ENCODE measurements at regions not wholly inside any gene's neighbourhood (a gene's known extent, or its start where the extent isn't known, plus 50 kb on each side); places are given as distances from the start of the nearest gene placed in this dataset.

GRCh38 chr15:66844747-66845145, 142.7 kb downstream of the SMAD6 start:
- H3K9me2 ChIP-seq (ENCODE audit: insufficient read depth, low read length): no peaks in the 10 kb centered on the region
- no peak overlapping the region for H3K4me2 ChIP-seq (ENCODE audit: low read length)
- DNase-seq (ENCODE audit: low spot score): no peak
- no peaks in the 10 kb centered on the region for H3K79me2 ChIP-seq (ENCODE audit: insufficient read depth, low read depth, low read length)
- intact Hi-C loops (cut with micrococcal nuclease; ENCODE audit: unreplicated experiment): no loop called here
- H3K9me3 ChIP-seq (ENCODE audit: low read length): no peaks in the 10 kb centered on the region
- H3K36me3 ChIP-seq (ENCODE audit: insufficient read depth, low read length): no peaks in the 10 kb centered on the region
- H3K27ac ChIP-seq (ENCODE audit: low read depth, low read length, poor library complexity, severe bottlenecking): no peak overlapping the region
- no peaks in the 10 kb centered on the region for H3K4me1 ChIP-seq (ENCODE audit: insufficient read depth, low read length, poor library complexity, severe bottlenecking)
- CTCF ChIA-PET (ENCODE audit: unreplicated experiment): no interaction called here
- POLR2A ChIA-PET: interaction anchor here (1.3 kb wide), 2 partner anchors 10 to 11 kb away, joined by 3 to 4 read pairs; no protein-coding TSS in a partner anchor
- TF ChIP-seq EZH2phosphoT487 (IDR thresholded peaks at IDR 0.05; ENCODE audit: borderline replicate concordance, low read depth, low read length) (no peak), CTCF (conservative IDR thresholded peaks at IDR 0.05; ENCODE audit: low read length) (no peak)
- H3K4me3 ChIP-seq (ENCODE audit: low read depth, low read length, poor library complexity, severe bottlenecking): no peak overlapping the region
- no TSS peak for BruUV-seq (replicated peaks)
- no peak overlapping the region for H2AFZ ChIP-seq (ENCODE audit: low read length)
- H4K20me1 ChIP-seq (ENCODE audit: insufficient read depth, low read length): no peaks in the 10 kb centered on the region

GRCh38 chr15:66845266-66845785, 143.3 kb downstream of the SMAD6 start:
- Histone ChIP-seq H3K4me1 (ENCODE audit: insufficient read depth, low read length, poor library complexity, severe bottlenecking) (no peaks in the 10 kb centered on the region), H4K20me1 (ENCODE audit: insufficient read depth, low read length) (no peaks in the 10 kb centered on the region), H3K9me2 (ENCODE audit: insufficient read depth, low read length) (no peaks in the 10 kb centered on the region), H2AFZ (ENCODE audit: low read length) (no peak overlapping the region), H3K4me2 (ENCODE audit: low read length) (no peak overlapping the region), H3K27ac (ENCODE audit: low read depth, low read length, poor library complexity, severe bottlenecking) (no peak overlapping the region), H3K79me2 (ENCODE audit: insufficient read depth, low read depth, low read length) (no peaks in the 10 kb centered on the region), H3K36me3 (ENCODE audit: insufficient read depth, low read length) (no peaks in the 10 kb centered on the region), H3K4me3 (ENCODE audit: low read depth, low read length, poor library complexity, severe bottlenecking) (no peak overlapping the region), H3K9me3 (ENCODE audit: low read length) (no peaks in the 10 kb centered on the region)
- ChIA-PET CTCF (ENCODE audit: unreplicated experiment) (no interaction called here), POLR2A (interaction anchor here (1.3 kb wide), 2 partner anchors 10 to 12 kb away, joined by 3 to 4 read pairs; no protein-coding TSS in a partner anchor)
- TF ChIP-seq CTCF (conservative IDR thresholded peaks at IDR 0.05; ENCODE audit: low read length) (no peak), EZH2phosphoT487 (IDR thresholded peaks at IDR 0.05; ENCODE audit: borderline replicate concordance, low read depth, low read length) (no peak)
- intact Hi-C loops (cut with micrococcal nuclease; ENCODE audit: unreplicated experiment): no loop called here
- BruUV-seq (replicated peaks): no TSS peak
- no peak for DNase-seq (ENCODE audit: low spot score)

- TF ChIP-seq CTCF (conservative IDR thresholded peaks at IDR 0.05; ENCODE audit: low read length): no peak
- TF ChIP-seq EZH2phosphoT487 (IDR thresholded peaks at IDR 0.05; ENCODE audit: borderline replicate concordance, low read depth, low read length): no peak
- CTCF ChIA-PET (ENCODE audit: unreplicated experiment): no interaction called here
- H2AFZ ChIP-seq (ENCODE audit: low read length): no peak overlapping the region
- no peaks in the 10 kb centered on the region for H4K20me1 ChIP-seq (ENCODE audit: insufficient read depth, low read length)
- H3K27ac ChIP-seq (ENCODE audit: low read depth, low read length, poor library complexity, severe bottlenecking): no peak overlapping the region
- POLR2A ChIA-PET: no interaction called here
- no peak overlapping the region for H3K4me2 ChIP-seq (ENCODE audit: low read length)
- no peak for DNase-seq (ENCODE audit: low spot score)
- intact Hi-C loops (cut with micrococcal nuclease; ENCODE audit: unreplicated experiment): no loop called here
- H3K9me2 ChIP-seq (ENCODE audit: insufficient read depth, low read length): no peaks in the 10 kb centered on the region
- H3K79me2 ChIP-seq (ENCODE audit: insufficient read depth, low read depth, low read length): no peaks in the 10 kb centered on the region
- no TSS peak for BruUV-seq (replicated peaks)
- H3K36me3 ChIP-seq (ENCODE audit: insufficient read depth, low read length): no peaks in the 10 kb centered on the region
- H3K4me3 ChIP-seq (ENCODE audit: low read depth, low read length, poor library complexity, severe bottlenecking): no peak overlapping the region
- H3K4me1 ChIP-seq (ENCODE audit: insufficient read depth, low read length, poor library complexity, severe bottlenecking): no peaks in the 10 kb centered on the region
- no peaks in the 10 kb centered on the region for H3K9me3 ChIP-seq (ENCODE audit: low read length)
These were observed 144.0 kb downstream of the SMAD6 start for GRCh38 chr15:66846031-66846430.

All from OCI-LY7 (cell line).